AG09309 (cell line): ENCODE measurements at regions not wholly inside any gene's neighbourhood (a gene's known extent, or its start where the extent isn't known, plus 50 kb on each side); places are given as distances from the start of the nearest gene placed in this dataset.

Source experiments
- DNase-seq: peaks from one replicate; pipeline ENCODE4 v3.0.0-alpha.2; 2010; ENCODE audit warnings: low read depth
- H3K4me3 ChIP-seq: 2 replicates; pipeline ENCODE4 v1.5.1; 2011; ENCODE audit warnings: mild to moderate bottlenecking, low read depth, low read length, moderate library complexity; ENCODE audit not compliant: control insufficient read depth
- TF ChIP-seq, protein P1 (sequence below): IDR thresholded peaks from 2 replicates; pipeline ENCODE4 v1.5.1; 2011; ENCODE audit warnings: mild to moderate bottlenecking, low read depth, low read length, inconsistent platforms; ENCODE audit not compliant: insufficient read depth, control insufficient read depth; ENCODE audit errors: missing control alignments

GRCh38 chr9:107946364-107947141 is 457.0 kb upstream of the KLF4 start:
- no peak for DNase-seq

GRCh38 chr9:107945961-107946360 is 456.4 kb upstream of the KLF4 start:
- TF ChIP-seq, protein P1, sequence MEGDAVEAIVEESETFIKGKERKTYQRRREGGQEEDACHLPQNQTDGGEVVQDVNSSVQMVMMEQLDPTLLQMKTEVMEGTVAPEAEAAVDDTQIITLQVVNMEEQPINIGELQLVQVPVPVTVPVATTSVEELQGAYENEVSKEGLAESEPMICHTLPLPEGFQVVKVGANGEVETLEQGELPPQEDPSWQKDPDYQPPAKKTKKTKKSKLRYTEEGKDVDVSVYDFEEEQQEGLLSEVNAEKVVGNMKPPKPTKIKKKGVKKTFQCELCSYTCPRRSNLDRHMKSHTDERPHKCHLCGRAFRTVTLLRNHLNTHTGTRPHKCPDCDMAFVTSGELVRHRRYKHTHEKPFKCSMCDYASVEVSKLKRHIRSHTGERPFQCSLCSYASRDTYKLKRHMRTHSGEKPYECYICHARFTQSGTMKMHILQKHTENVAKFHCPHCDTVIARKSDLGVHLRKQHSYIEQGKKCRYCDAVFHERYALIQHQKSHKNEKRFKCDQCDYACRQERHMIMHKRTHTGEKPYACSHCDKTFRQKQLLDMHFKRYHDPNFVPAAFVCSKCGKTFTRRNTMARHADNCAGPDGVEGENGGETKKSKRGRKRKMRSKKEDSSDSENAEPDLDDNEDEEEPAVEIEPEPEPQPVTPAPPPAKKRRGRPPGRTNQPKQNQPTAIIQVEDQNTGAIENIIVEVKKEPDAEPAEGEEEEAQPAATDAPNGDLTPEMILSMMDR: no peak
- no peak overlapping the region for H3K4me3 ChIP-seq
- DNase-seq: no peak

More at GRCh38 chr9:107946364-107947141, 457.0 kb upstream of the KLF4 start:
- no peak overlapping the region for H3K4me3 ChIP-seq
- TF ChIP-seq, protein P1: no peak

- DNase-seq: no peak
- TF ChIP-seq, protein P1: no peak
Observed at GRCh38 chr9:107945493-107945892, 455.9 kb upstream of the KLF4 start.

GRCh38 chr9:107944387-107944786 is 454.8 kb upstream of the KLF4 start:
- no peak overlapping the region for H3K4me3 ChIP-seq
- TF ChIP-seq, protein P1: no peak
- DNase-seq: no peak

More at GRCh38 chr9:107945493-107945892, 455.9 kb upstream of the KLF4 start:
- H3K4me3 ChIP-seq: no peak overlapping the region

- TF ChIP-seq, protein P1: no peak
- no peak overlapping the region for H3K4me3 ChIP-seq
- no peak for DNase-seq
Observed at GRCh38 chr9:107943901-107944300, 454.3 kb upstream of the KLF4 start.

- no peak for DNase-seq
Observed at GRCh38 chr9:107942856-107943255, 453.3 kb upstream of the KLF4 start.

More at GRCh38 chr9:107942856-107943255, 453.3 kb upstream of the KLF4 start:
- TF ChIP-seq, protein P1: no peak
- H3K4me3 ChIP-seq: no peak overlapping the region
